IMR-90 (cell line): ENCODE measurements at regions not wholly inside any gene's neighbourhood (a gene's known extent, or its start where the extent isn't known, plus 50 kb on each side); places are given as distances from the start of the nearest gene placed in this dataset.

Source experiments
- ATAC-seq: fragments of 200-7000 bp; cut with Tn5 transposase; 2 replicates; pipeline ENCODE4 v1.9.1; 2020; ENCODE audit warnings: low read depth, mild to moderate bottlenecking, moderate library complexity
- BruUV-seq: library from RNA; stranded (reverse); fragments of 400-500 nt; replicated peaks from 2 replicates; lab custom pipeline; 2021; lab: Mats Ljungman, UMichigan
- CTCF ChIA-PET: fragments of 300-600 bp; formaldehyde crosslinking; extraction: SDS; loops from one replicate; lab custom pipeline; 2021; ENCODE audit warnings: antibody characterized with exemption; lab: Yijun Ruan, JAX
- POLR2A ChIA-PET: fragments of 300-600 bp; sonication (Branson Sonifier 250); formaldehyde crosslinking; loops from one replicate; lab custom pipeline; 2022; ENCODE audit warnings: antibody characterized with exemption; ENCODE audit not compliant: unreplicated experiment; lab: Charles Lee
- DNase-seq: peaks from one replicate; pipeline ENCODE4 v3.0.0; 2013
- H2AFZ ChIP-seq: replicated peaks from 2 replicates; pipeline ENCODE3; 2013; ENCODE audit warnings: low read length, mild to moderate bottlenecking; ENCODE audit not compliant: poor library complexity
- H2AK5ac ChIP-seq: 2 replicates; pipeline ENCODE4 v1.6.1; 2013; ENCODE audit warnings: low read depth, low read length, inconsistent platforms
- H2AK9ac ChIP-seq: replicated peaks from 2 replicates; pipeline ENCODE3; 2013; ENCODE audit warnings: mild to moderate bottlenecking, low read depth, low read length, moderate library complexity; ENCODE audit not compliant: poor library complexity
- H2BK120ac ChIP-seq: 2 replicates; pipeline ENCODE4 v1.6.1; 2013; ENCODE audit warnings: low read depth, low read length, inconsistent platforms
- H2BK15ac ChIP-seq: 3 replicates; pipeline ENCODE4 v1.6.1; 2013; ENCODE audit warnings: low read depth, low read length, inconsistent platforms
- H2BK20ac ChIP-seq: 2 replicates; pipeline ENCODE4 v1.6.1; 2013; ENCODE audit warnings: low read depth, mild to moderate bottlenecking, inconsistent platforms, low read length, moderate library complexity
- H2BK5ac ChIP-seq: 2 replicates; pipeline ENCODE4 v1.6.1; 2013; ENCODE audit warnings: mild to moderate bottlenecking, low read depth, low read length, inconsistent platforms; ENCODE audit not compliant: poor library complexity, severe bottlenecking
- H3K14ac ChIP-seq: replicated peaks from 2 replicates; pipeline ENCODE4 v1.6.1; 2013; ENCODE audit warnings: low read depth, low read length, inconsistent platforms
- H3K18ac ChIP-seq: 2 replicates; pipeline ENCODE4 v1.6.1; 2013; ENCODE audit warnings: low read depth, low read length, control low read depth
- H3K23ac ChIP-seq: 2 replicates; pipeline ENCODE4 v1.6.1; 2013; ENCODE audit warnings: low read depth, low read length, inconsistent platforms
- H3K27ac ChIP-seq: 2 replicates; pipeline ENCODE4 v1.5.1; 2013; ENCODE audit warnings: mild to moderate bottlenecking, control low read depth, low read length; ENCODE audit not compliant: insufficient read depth
- H3K27me3 ChIP-seq: 2 replicates; pipeline ENCODE4 v1.6.1; 2013; ENCODE audit warnings: low read length; ENCODE audit not compliant: control insufficient read depth, insufficient read depth
- H3K36me3 ChIP-seq: 2 replicates; pipeline ENCODE4 v1.6.1; 2013; ENCODE audit warnings: low read length, mixed read lengths; ENCODE audit not compliant: control insufficient read depth, insufficient read depth
- H3K4ac ChIP-seq: 2 replicates; pipeline ENCODE4 v1.6.1; 2013; ENCODE audit warnings: low read depth, low read length, inconsistent platforms
- H3K4me1 ChIP-seq: 2 replicates; pipeline ENCODE4 v1.6.1; 2013; ENCODE audit warnings: low read length, mixed read lengths; ENCODE audit not compliant: control insufficient read depth, insufficient read depth
- H3K4me2 ChIP-seq: 2 replicates; pipeline ENCODE4 v1.6.1; 2013; ENCODE audit warnings: low read depth, mild to moderate bottlenecking, control low read depth, low read length, moderate library complexity
- H3K4me3 ChIP-seq: 2 replicates; pipeline ENCODE4 v1.5.1; 2013; ENCODE audit warnings: low read depth, mild to moderate bottlenecking, control low read depth, low read length, moderate library complexity; ENCODE audit not compliant: insufficient read depth
- H3K56ac ChIP-seq: 2 replicates; pipeline ENCODE4 v1.6.1; 2013; ENCODE audit warnings: low read length, inconsistent platforms; ENCODE audit not compliant: insufficient read depth; ENCODE audit errors: extremely low read depth
- H3K79me1 ChIP-seq, 2 experiments: 2 replicates each; pipeline ENCODE4 v1.6.1; 2013; ENCODE audit warnings: low read length in 2 of 2, inconsistent platforms in 1 of 2, low read depth in 1 of 2
- H3K9ac ChIP-seq: 2 replicates; pipeline ENCODE4 v1.6.1; 2013; ENCODE audit warnings: low read depth, low read length, control low read depth
- H3K9me1 ChIP-seq: 2 replicates; pipeline ENCODE4 v1.6.1; 2013; ENCODE audit warnings: low read length, inconsistent platforms; ENCODE audit not compliant: insufficient read depth
- H3K9me3 ChIP-seq: 2 replicates; pipeline ENCODE4 v1.6.1; 2013; ENCODE audit warnings: low read length; ENCODE audit not compliant: control insufficient read depth, insufficient read depth
- H4K20me1 ChIP-seq: 2 replicates; pipeline ENCODE4 v1.6.1; 2013; ENCODE audit warnings: low read length, inconsistent platforms; ENCODE audit not compliant: insufficient read depth
- H4K5ac ChIP-seq: 2 replicates; pipeline ENCODE4 v1.6.1; 2013; ENCODE audit warnings: mild to moderate bottlenecking, low read depth, low read length, control low read depth
- H4K8ac ChIP-seq, 2 experiments: 2 replicates each; pipeline ENCODE4 v1.6.1; 2013; ENCODE audit warnings: low read depth in 2 of 2, low read length in 2 of 2, control low read depth in 1 of 2, inconsistent platforms in 1 of 2
- H4K91ac ChIP-seq: 2 replicates; pipeline ENCODE4 v1.6.1; 2013; ENCODE audit warnings: low read depth, low read length, inconsistent platforms; ENCODE audit not compliant: insufficient read depth
- BHLHE40 ChIP-seq: fragments of 150-350 bp; IDR thresholded peaks from 2 replicates; pipeline ENCODE4 v1.6.1; 2016; ENCODE audit warnings: mild to moderate bottlenecking, low read depth, low read length
- CEBPB ChIP-seq: IDR thresholded peaks from 2 replicates; pipeline ENCODE4 v1.6.1; 2012; ENCODE audit warnings: low read depth, low read length, improper control_type of control experiment
- CHD1 ChIP-seq: IDR thresholded peaks from 2 replicates; pipeline ENCODE4 v1.6.1; 2012; ENCODE audit warnings: low read depth, low read length, improper control_type of control experiment
- CTCF ChIP-seq: conservative IDR thresholded peaks from 2 replicates; pipeline ENCODE4 v1.5.1; 2012; ENCODE audit warnings: mild to moderate bottlenecking, low read depth, low read length, improper control_type of control experiment
- ELK1 ChIP-seq: fragments of 150-350 bp; IDR thresholded peaks from 2 replicates; pipeline ENCODE4 v1.6.1; 2016; ENCODE audit warnings: low read depth, mild to moderate bottlenecking, low read length, moderate library complexity, borderline replicate concordance
- FOS ChIP-seq: fragments of 150-350 bp; IDR thresholded peaks from 2 replicates; pipeline ENCODE4 v1.6.1; 2016; ENCODE audit warnings: low read depth, low read length
- MAFK ChIP-seq: IDR thresholded peaks from 2 replicates; pipeline ENCODE4 v1.6.1; 2012; ENCODE audit warnings: low read depth, low read length, improper control_type of control experiment
- MAZ ChIP-seq: IDR thresholded peaks from 2 replicates; pipeline ENCODE4 v1.6.1; 2012; ENCODE audit warnings: low read depth, mild to moderate bottlenecking, low read length, improper control_type of control experiment, moderate library complexity, borderline replicate concordance
- MXI1 ChIP-seq: IDR thresholded peaks from 2 replicates; pipeline ENCODE4 v1.6.1; 2012; ENCODE audit warnings: low read depth, mild to moderate bottlenecking, low read length, moderate library complexity, borderline replicate concordance
- NFE2L2 ChIP-seq: fragments of 150-350 bp; IDR thresholded peaks from 2 replicates; pipeline ENCODE4 v1.6.1; 2016; ENCODE audit warnings: low read depth, mild to moderate bottlenecking, low read length
- POLR2A ChIP-seq: IDR thresholded peaks from 2 replicates; pipeline ENCODE4 v1.6.1; 2012; ENCODE audit warnings: mild to moderate bottlenecking, low read depth, low read length
- RAD21 ChIP-seq: IDR thresholded peaks from 2 replicates; pipeline ENCODE4 v1.6.1; 2012; ENCODE audit warnings: low read length, improper control_type of control experiment
- RCOR1 ChIP-seq: IDR thresholded peaks from 2 replicates; pipeline ENCODE4 v1.6.1; 2012; ENCODE audit warnings: mild to moderate bottlenecking, low read length, improper control_type of control experiment; ENCODE audit not compliant: insufficient replicate concordance
- RFX5 ChIP-seq: IDR thresholded peaks from 2 replicates; pipeline ENCODE4 v1.8.0; 2012; ENCODE audit warnings: low read depth, mild to moderate bottlenecking, low read length, moderate library complexity
- SMC3 ChIP-seq: fragments of 150-350 bp; IDR thresholded peaks from 2 replicates; pipeline ENCODE4 v1.6.1; 2016; ENCODE audit warnings: low read depth, mild to moderate bottlenecking, antibody characterized with exemption, low read length, moderate library complexity
- USF2 ChIP-seq: fragments of 150-350 bp; IDR thresholded peaks from 2 replicates; pipeline ENCODE4 v1.6.1; 2017; ENCODE audit warnings: mild to moderate bottlenecking, antibody characterized with exemption, low read length, low read depth
- WGBS, 2 experiments: methylation state at CpG; one replicate each; pipeline versions ENCODE4 v1.1.5 to v1.1.7; 2013; ENCODE audit warnings: missing lambda C conversion rate in 2 of 2; ENCODE audit not compliant: insufficient read length in 1 of 2; ENCODE audit errors: extremely low coverage in 2 of 2; 5-methylcytosine and 5-hydroxymethylcytosine counted together
- dilution Hi-C: fragments of 300-500 bp; cut with HindIII; formaldehyde crosslinking; loops from one replicate; pipeline ENCODE4 v1.14.3; 2018; ENCODE audit warnings: low sequenced_read_pairs; ENCODE audit not compliant: unreplicated experiment
- in situ Hi-C: fragments of 300-500 bp; cut with MboI; formaldehyde crosslinking; loops from 3 replicates; pipeline ENCODE4 v1.14.3; 2019; ENCODE audit warnings: low sequenced_read_pairs, inconsistent platforms, mixed read lengths
- intact Hi-C: fragments of 100-400 bp; cut with micrococcal nuclease; formaldehyde crosslinking; loops from 2 replicates; pipeline ENCODE4 v1.10.0; 2022

- Histone ChIP-seq H3K79me1 (no peaks in the 10 kb centered on the region), H4K8ac (no peak overlapping the region), H3K4ac (no peak overlapping the region), H2AK5ac (no peak overlapping the region), H3K14ac (no peak overlapping the region), H3K36me3 (no peaks in the 10 kb centered on the region), H3K4me2 (no peak overlapping the region), H3K9me3 (peaks cover 12% of the 10 kb centered on the region), H4K5ac (no peak overlapping the region), H2BK15ac (no peak overlapping the region), H3K56ac (no peak overlapping the region), H2BK5ac (no peak overlapping the region), H2AK9ac (no peak overlapping the region), H4K91ac (no peak overlapping the region), H3K9me1 (no peaks in the 10 kb centered on the region), H3K23ac (no peak overlapping the region), H3K9ac (no peak overlapping the region), H3K27ac (no peak overlapping the region), H2AFZ (no peak overlapping the region), H2BK20ac (no peak overlapping the region), H2BK120ac (no peak overlapping the region), H3K18ac (no peak overlapping the region), H3K4me1 (no peaks in the 10 kb centered on the region), H4K20me1 (no peaks in the 10 kb centered on the region), H3K4me3 (no peak overlapping the region), H3K27me3 (no peaks in the 10 kb centered on the region)
- DNase-seq, result no peak
- dilution Hi-C loops, result no loop called here
- in situ Hi-C loops, result no loop called here
- no TSS peak for BruUV-seq
- WGBS, 2 experiments, result 58% methylated on average over 2 of the region's 6 CpGs; no CpG with 5 or more reads in 1 of the 2 experiments
- POLR2A ChIA-PET, result no interaction called here
- intact Hi-C loops, result no loop called here
- ATAC-seq, result no peak
- CTCF ChIA-PET, result no interaction called here
- no peak for TF ChIP-seq CTCF
- no peak for TF ChIP-seq ELK1
- TF ChIP-seq SMC3, result no peak
- TF ChIP-seq BHLHE40, result no peak
- TF ChIP-seq MAZ, result no peak
- TF ChIP-seq RAD21, result no peak
- TF ChIP-seq MAFK, result no peak
- no peak for TF ChIP-seq MXI1
- TF ChIP-seq FOS, result no peak
- TF ChIP-seq RCOR1, result no peak
- TF ChIP-seq NFE2L2, result no peak
- no peak for TF ChIP-seq CEBPB
- TF ChIP-seq POLR2A, result no peak
- TF ChIP-seq USF2, result no peak
- no peak for TF ChIP-seq RFX5
- no peak for TF ChIP-seq CHD1
These were observed 153.4 kb upstream of the ADAMTS19 start for GRCh38 chr5:129306725-129307124.
